Peyer's patch (tissue), 4 donors: ENCODE measurements at regions not wholly inside any gene's neighbourhood (a gene's known extent, or its start where the extent isn't known, plus 50 kb on each side); places are given as distances from the start of the nearest gene placed in this dataset.

ENCODE experiments used
- POLR2A ChIP-seq, 2 donors: fragments of 450-650 bp; IDR thresholded peaks; one replicate each; pipeline ENCODE4 v1.5.1; 2017; ENCODE audit warnings: antibody characterized with exemption in 2 of 2, mild to moderate bottlenecking in 2 of 2, moderate library complexity in 2 of 2
- TF ChIP-seq, protein P1 (sequence below), 6 experiments: fragments of 450-650 bp in 4 of 6; fragments of 200-600 bp in 2 of 6; sonication (generic) in 1 of 6; IDR thresholded peaks; one replicate each; pipeline ENCODE4 v1.5.1; 2017 to 2019; ENCODE audit warnings: antibody characterized with exemption in 6 of 6, mild to moderate bottlenecking in 3 of 6, moderate library complexity in 1 of 6

DNA sequence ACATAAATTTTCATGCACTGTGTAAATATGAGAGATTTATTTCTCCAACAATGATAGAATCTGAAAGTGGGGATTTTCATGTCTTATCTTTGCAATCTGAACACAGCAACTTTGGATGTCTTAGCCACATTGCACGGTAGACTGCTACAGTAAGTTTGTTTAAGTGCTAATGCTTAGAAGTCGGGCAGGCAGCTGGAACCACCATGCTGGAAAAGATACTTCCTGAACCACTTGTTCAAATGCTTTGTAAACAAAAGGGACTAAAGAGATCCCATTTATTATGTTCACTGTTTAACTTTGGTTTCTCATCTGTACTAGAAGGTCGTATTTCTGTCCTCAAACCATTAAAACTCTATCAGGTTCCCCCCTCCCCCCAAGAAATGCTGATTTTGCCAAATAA, 555.9 kb upstream of the DIPK2B start:
- no peak for TF ChIP-seq POLR2A (IDR thresholded peaks at IDR 0.05)
- TF ChIP-seq, protein P1, sequence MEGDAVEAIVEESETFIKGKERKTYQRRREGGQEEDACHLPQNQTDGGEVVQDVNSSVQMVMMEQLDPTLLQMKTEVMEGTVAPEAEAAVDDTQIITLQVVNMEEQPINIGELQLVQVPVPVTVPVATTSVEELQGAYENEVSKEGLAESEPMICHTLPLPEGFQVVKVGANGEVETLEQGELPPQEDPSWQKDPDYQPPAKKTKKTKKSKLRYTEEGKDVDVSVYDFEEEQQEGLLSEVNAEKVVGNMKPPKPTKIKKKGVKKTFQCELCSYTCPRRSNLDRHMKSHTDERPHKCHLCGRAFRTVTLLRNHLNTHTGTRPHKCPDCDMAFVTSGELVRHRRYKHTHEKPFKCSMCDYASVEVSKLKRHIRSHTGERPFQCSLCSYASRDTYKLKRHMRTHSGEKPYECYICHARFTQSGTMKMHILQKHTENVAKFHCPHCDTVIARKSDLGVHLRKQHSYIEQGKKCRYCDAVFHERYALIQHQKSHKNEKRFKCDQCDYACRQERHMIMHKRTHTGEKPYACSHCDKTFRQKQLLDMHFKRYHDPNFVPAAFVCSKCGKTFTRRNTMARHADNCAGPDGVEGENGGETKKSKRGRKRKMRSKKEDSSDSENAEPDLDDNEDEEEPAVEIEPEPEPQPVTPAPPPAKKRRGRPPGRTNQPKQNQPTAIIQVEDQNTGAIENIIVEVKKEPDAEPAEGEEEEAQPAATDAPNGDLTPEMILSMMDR (IDR thresholded peaks at IDR 0.05) = no peak
